NCI-H2227 (cell line): ENCODE measurements at regions not wholly inside any gene's neighbourhood (a gene's known extent, or its start where the extent isn't known, plus 50 kb on each side); places are given as distances from the start of the nearest gene placed in this dataset.

ENCODE experiments used
- DNase-seq: peaks from one replicate; lab custom pipeline; 2025; ENCODE audit not compliant: unreplicated experiment; lab: John Stamatoyannopoulos, UW

- DNase-seq, result no peak
Observed at GRCh38 chr11:87438416-87438815, 400.7 kb downstream of the TMEM135 start.

- no peak for DNase-seq
Observed at GRCh38 chr11:87437844-87438223, 400.1 kb downstream of the TMEM135 start.

- DNase-seq, result no peak
Observed at GRCh38 chr11:87437133-87437843, 399.6 kb downstream of the TMEM135 start.

GRCh38 chr11:87432022-87432421 is 394.3 kb downstream of the TMEM135 start:
- DNase-seq, result no peak

- no peak for DNase-seq
Observed at GRCh38 chr11:87431392-87431791, 393.7 kb downstream of the TMEM135 start.

- DNase-seq, result no peak
Observed at GRCh38 chr11:87430821-87431220, 393.1 kb downstream of the TMEM135 start.

- no peak for DNase-seq
Observed at GRCh38 chr11:87429996-87430395, 392.3 kb downstream of the TMEM135 start.

GRCh38 chr11:87428266-87428665 is 390.5 kb downstream of the TMEM135 start:
- no peak for DNase-seq

- no peak for DNase-seq
Observed at GRCh38 chr11:87425943-87426342, 388.2 kb downstream of the TMEM135 start.

- DNase-seq, result no peak
Observed at GRCh38 chr11:87425391-87425790, 387.7 kb downstream of the TMEM135 start.

GRCh38 chr11:87423161-87423560 is 385.4 kb downstream of the TMEM135 start:
- DNase-seq, result no peak

GRCh38 chr11:87422566-87422965 is 384.8 kb downstream of the TMEM135 start:
- no peak for DNase-seq

- peak; percentile 63 for DNase-seq
Observed at GRCh38 chr11:87421422-87421821, 383.7 kb downstream of the TMEM135 start.

- no peak for DNase-seq
Observed at GRCh38 chr11:87417951-87418350, 380.2 kb downstream of the TMEM135 start.

- DNase-seq, result no peak
Observed at GRCh38 chr11:87405843-87406242, 368.1 kb downstream of the TMEM135 start.

GRCh38 chr11:87405356-87405755 is 367.6 kb downstream of the TMEM135 start:
- DNase-seq, result no peak

GRCh38 chr11:87401653-87402052 is 363.9 kb downstream of the TMEM135 start:
- no peak for DNase-seq

GRCh38 chr11:87399341-87399740 is 361.6 kb downstream of the TMEM135 start:
- no peak for DNase-seq

GRCh38 chr11:87398931-87399330 is 361.2 kb downstream of the TMEM135 start:
- no peak for DNase-seq

- no peak for DNase-seq
Observed at GRCh38 chr11:87397011-87397865, 359.5 kb downstream of the TMEM135 start.

GRCh38 chr11:87394924-87395323 is 357.2 kb downstream of the TMEM135 start:
- DNase-seq, result no peak

- no peak for DNase-seq
Observed at GRCh38 chr11:87392665-87393064, 354.9 kb downstream of the TMEM135 start.
